ENCODE measurements at regions not wholly inside any gene's neighbourhood (a gene's known extent, or its start where the extent isn't known, plus 50 kb on each side); places are given as distances from the start of the nearest gene placed in this dataset.

DNA sequence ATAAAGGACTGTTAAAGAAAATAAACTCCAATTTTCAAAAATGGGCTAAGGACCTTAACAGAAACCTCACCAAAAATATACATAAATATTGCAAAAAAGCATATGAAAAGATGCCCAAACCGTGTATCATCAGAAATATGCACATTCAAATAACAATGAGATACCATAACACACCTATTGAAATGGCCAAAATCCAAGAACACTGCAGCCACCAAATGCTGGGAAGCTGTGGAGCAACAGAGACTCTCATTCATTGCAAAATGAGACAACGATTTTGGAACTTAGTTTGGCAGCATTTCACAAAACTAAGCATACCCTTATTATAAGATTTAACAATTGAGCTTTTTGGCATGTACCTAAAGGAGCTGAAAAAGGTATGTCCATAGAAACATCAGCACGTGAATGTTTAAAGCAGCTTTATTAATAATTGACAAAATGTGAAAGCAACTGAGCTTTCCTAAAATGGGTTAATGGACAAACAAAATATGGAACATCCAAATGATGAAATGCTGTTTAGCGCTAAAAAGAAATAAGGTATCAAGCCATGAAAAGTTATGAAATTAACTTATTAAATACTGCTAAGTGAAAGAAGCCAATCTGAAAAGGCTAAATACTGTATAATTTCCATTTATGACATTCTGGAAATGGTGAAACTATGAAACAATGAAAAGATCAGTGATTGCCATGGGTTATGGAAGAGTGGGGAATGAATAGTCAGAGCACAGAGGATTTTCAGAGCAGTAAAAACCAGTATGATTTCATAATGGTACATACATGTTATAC, 592.6 kb upstream of the ADGRB3 start:
- Histone ChIP-seq H3K9me3 (no peaks in the 10 kb centered on the region), H3K27me3 (ENCODE audit: insufficient read depth in 3 of 3, low read length in 2 of 3) (no peaks in the 10 kb centered on the region), H3K27ac (no peak overlapping the region), H3K4me1 (no peaks in the 10 kb centered on the region), H3K4me3 (no peak overlapping the region), H3K36me3 (ENCODE audit: insufficient read depth in 1 of 2, low read depth in 1 of 2) (no peaks in the 10 kb centered on the region)
- TF ChIP-seq, protein P1, sequence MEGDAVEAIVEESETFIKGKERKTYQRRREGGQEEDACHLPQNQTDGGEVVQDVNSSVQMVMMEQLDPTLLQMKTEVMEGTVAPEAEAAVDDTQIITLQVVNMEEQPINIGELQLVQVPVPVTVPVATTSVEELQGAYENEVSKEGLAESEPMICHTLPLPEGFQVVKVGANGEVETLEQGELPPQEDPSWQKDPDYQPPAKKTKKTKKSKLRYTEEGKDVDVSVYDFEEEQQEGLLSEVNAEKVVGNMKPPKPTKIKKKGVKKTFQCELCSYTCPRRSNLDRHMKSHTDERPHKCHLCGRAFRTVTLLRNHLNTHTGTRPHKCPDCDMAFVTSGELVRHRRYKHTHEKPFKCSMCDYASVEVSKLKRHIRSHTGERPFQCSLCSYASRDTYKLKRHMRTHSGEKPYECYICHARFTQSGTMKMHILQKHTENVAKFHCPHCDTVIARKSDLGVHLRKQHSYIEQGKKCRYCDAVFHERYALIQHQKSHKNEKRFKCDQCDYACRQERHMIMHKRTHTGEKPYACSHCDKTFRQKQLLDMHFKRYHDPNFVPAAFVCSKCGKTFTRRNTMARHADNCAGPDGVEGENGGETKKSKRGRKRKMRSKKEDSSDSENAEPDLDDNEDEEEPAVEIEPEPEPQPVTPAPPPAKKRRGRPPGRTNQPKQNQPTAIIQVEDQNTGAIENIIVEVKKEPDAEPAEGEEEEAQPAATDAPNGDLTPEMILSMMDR (IDR thresholded peaks at IDR 0.05): no peak
- ATAC-seq (no peak), DNase-seq (no peak)
- 57 to 63% (median 59%) methylated on average over 4 of the region's 4 CpGs for WGBS, 3 donors
- intact Hi-C loops (cut with DNase I): no loop called here

DNA sequence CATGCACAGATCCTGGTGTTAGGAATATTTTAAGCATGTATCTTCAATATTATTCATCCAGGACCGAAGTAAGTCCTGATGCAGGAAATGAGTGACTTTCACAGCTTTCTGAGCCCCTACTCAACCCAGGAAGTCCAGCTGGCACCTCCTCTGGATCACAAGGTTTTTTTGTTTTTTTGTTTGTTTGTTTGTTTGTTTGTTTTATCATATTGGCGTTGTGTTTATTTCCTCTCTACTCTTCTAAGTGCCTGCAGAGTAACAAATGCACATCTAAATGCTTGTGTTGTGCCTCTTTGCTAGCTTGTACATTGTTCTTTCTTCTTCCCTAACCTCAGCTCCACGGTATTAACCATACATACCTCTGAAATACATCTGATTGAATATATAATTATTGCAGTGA, 594.3 kb upstream of the ADGRB3 start:
- intact Hi-C loops (cut with DNase I): no loop called here
- ATAC-seq: no peak
- Histone ChIP-seq H3K4me3 (peak overlapping the region; percentile 14), H3K9me3 (no peaks in the 10 kb centered on the region), H3K27me3 (ENCODE audit: insufficient read depth in 3 of 3, low read length in 2 of 3) (no peaks in the 10 kb centered on the region), H3K4me1 (no peaks in the 10 kb centered on the region), H3K36me3 (ENCODE audit: insufficient read depth in 1 of 2, low read depth in 1 of 2) (no peaks in the 10 kb centered on the region), H3K27ac (no peak overlapping the region)
- WGBS, 3 donors: 45 to 62% (median 45%) methylated on average over 3 of the region's 3 CpGs
- DNase-seq: no peak
- TF ChIP-seq, protein P1 (IDR thresholded peaks at IDR 0.05): no peak

DNA sequence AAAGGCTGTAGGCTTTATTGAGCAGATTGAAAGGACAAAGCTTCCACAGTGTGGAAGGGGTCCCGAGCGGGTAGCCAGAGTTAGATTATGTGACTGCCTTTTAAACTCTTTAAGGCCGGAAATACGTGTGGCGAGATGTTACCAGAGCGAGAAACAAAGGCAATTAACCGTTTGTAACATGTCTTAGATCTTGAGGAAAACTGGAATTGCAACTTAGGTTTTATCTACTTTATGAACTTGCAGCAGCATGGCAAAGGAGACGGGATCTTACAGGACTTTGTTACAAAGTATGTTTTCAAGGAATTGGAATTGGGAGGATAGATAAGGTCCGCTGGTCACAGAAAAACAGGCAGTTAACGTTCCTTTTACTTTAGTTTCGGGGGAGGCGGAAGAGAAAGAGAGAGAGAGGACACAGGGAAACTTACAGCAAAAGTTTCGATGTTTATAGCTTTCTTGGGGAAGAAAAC, 594.7 kb upstream of the ADGRB3 start:
- Histone ChIP-seq H3K9me3 (no peaks in the 10 kb centered on the region), H3K4me1 (no peaks in the 10 kb centered on the region), H3K27ac (no peak overlapping the region), H3K36me3 (ENCODE audit: insufficient read depth in 1 of 2, low read depth in 1 of 2) (no peaks in the 10 kb centered on the region), H3K27me3 (ENCODE audit: insufficient read depth in 3 of 3, low read length in 2 of 3) (no peaks in the 10 kb centered on the region), H3K4me3 (peak overlapping the region; percentile 14)
- DNase-seq (no peak), ATAC-seq (no peak)
- intact Hi-C loops (cut with DNase I): no loop called here
- 45 to 59% (median 49%) methylated on average over 13 of the region's 13 CpGs for WGBS, 3 donors
- TF ChIP-seq, protein P1 (IDR thresholded peaks at IDR 0.05): no peak

DNA sequence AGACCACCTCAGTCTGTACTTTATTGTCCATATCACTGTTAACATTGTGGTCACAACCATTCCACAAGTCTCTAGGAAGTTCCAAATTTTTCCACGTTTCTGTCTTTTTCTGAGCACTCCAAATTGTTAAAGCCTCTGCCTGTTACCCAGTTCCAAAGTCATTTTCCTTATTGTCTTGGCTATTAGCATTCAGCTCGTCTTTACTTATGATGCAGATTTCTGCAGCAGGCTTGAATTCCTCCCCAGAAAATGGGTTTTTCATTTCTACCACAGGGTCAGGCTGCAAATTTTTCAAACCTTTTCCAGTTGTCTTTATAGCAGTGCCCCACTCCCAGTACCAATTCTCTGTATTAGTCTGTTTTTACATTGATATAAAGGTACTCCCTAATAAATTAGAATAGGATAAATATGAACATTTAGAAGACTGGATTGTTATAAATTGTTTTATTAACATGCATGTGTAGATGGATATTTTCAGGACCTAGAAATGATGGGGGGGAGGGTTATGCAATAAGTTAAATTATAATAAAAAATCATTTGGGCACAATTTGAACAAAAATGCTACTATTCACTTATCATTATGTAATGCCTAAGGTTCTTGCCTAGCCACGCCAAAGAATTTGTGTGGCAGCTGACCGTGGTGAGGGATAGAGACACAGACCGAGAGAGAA, 595.3 kb upstream of the ADGRB3 start:
- DNase-seq (no peak), ATAC-seq (no peak)
- 21 to 28% (median 24%) methylated on average over 5 of the region's 5 CpGs for WGBS, 3 donors
- H3K27me3 ChIP-seq (ENCODE audit: insufficient read depth in 3 of 3, low read length in 2 of 3): no peaks in the 10 kb centered on the region
- H3K9me3 ChIP-seq: peaks cover 3% of the 10 kb centered on the region
- intact Hi-C loops (cut with DNase I): no loop called here
- no peak overlapping the region for H3K27ac ChIP-seq
- TF ChIP-seq, protein P1 (IDR thresholded peaks at IDR 0.05): no peak
- no peak overlapping the region for H3K4me3 ChIP-seq
- no peaks in the 10 kb centered on the region for H3K36me3 ChIP-seq (ENCODE audit: insufficient read depth in 1 of 2, low read depth in 1 of 2)
- H3K4me1 ChIP-seq: no peaks in the 10 kb centered on the region
